ENCODE measurements at regions not wholly inside any gene's neighbourhood (a gene's known extent, or its start where the extent isn't known, plus 50 kb on each side); places are given as distances from the start of the nearest gene placed in this dataset.
"Not testable (repeated sequence)": the region's sequence is repeated elsewhere in the genome, so short reads cannot be mapped to it uniquely, and the experiment has no call there.

DNA sequence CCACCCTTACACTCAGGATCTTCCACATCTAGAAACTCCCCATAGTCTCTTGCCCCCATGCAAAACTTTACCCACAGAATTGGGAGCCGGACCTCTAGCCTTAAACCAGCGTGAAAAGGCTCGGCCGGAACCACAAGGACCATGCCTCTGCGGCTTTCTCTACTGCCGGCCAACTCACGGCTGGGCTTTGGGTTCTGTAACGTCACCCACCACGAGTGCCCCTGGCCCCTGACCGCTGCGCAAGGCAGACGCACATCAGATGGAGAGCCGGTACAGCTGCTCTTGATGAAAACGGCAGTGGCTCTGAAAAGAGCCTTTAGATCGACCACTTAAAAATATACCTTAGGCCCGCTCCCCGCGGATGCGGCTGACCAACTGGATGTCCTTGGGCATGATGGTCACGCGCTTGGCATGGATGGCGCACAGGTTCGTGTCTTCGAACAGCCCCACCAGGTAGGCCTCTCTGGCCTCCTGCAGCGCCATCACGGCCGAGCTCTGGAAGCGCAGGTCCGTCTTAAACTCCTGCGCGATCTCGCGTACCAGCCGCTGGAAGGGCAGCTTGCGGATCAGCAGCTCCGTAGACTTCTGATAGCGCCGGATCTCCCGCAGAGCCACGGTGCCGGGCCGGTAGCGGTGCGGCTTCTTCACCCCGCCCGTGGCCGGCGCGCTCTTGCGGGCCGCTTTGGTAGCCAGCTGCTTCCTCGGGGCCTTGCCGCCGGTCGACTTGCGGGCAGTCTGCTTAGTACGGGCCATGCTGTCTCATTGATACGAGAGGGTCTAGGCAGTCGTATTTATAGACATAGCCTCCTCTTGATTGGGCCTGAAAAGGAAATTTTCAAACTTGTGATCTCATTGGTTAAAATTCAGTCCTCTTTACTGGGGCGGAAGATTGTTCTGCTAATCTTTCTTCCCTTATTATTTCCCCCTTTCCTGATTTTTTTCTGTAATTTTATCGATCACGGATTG is 66.3 kb downstream of the FAM72C start:
- peak overlapping the region; percentile 79 for H3K27ac Mint-ChIP-seq
- peak overlapping the region; percentile 89 for H3K4me3 Mint-ChIP-seq
- H3K9me3 Mint-ChIP-seq; H3K36me3 Mint-ChIP-seq (ENCODE audit: low read depth); H3K27me3 Mint-ChIP-seq (ENCODE audit: insufficient read depth); H3K4me1 Mint-ChIP-seq (ENCODE audit: low read depth): not testable (repeated sequence)
- TF ChIP-seq, protein P1, sequence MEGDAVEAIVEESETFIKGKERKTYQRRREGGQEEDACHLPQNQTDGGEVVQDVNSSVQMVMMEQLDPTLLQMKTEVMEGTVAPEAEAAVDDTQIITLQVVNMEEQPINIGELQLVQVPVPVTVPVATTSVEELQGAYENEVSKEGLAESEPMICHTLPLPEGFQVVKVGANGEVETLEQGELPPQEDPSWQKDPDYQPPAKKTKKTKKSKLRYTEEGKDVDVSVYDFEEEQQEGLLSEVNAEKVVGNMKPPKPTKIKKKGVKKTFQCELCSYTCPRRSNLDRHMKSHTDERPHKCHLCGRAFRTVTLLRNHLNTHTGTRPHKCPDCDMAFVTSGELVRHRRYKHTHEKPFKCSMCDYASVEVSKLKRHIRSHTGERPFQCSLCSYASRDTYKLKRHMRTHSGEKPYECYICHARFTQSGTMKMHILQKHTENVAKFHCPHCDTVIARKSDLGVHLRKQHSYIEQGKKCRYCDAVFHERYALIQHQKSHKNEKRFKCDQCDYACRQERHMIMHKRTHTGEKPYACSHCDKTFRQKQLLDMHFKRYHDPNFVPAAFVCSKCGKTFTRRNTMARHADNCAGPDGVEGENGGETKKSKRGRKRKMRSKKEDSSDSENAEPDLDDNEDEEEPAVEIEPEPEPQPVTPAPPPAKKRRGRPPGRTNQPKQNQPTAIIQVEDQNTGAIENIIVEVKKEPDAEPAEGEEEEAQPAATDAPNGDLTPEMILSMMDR (IDR thresholded peaks at IDR 0.05) = peak; percentile 44
- DNase-seq = peak; percentile 33

DNA sequence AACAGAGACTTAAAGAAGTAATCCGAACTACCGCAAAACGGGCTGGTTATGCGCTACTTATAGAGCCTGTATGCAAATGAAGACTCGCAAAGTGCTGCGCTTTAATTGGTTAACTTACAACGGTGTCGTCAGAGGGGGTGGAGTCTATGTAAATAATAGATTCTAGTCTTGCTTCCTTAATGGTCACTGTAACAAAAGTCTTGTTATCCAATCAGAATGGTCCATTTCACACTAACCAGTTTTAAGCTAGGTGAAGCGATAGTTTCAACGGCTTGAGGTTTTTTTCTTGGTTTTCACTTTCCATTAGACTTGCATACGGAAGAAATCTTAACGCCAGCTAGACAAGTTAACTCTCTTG is 67.2 kb downstream of the FAM72C start:
- not testable (repeated sequence) for H3K4me1 Mint-ChIP-seq (ENCODE audit: low read depth); H3K27me3 Mint-ChIP-seq (ENCODE audit: insufficient read depth); H3K9me3 Mint-ChIP-seq; H3K36me3 Mint-ChIP-seq (ENCODE audit: low read depth)
- peak overlapping the region; percentile 76; the same call in 1 of the 2 replicates for H3K27ac Mint-ChIP-seq
- peak overlapping the region; percentile 82 for H3K4me3 Mint-ChIP-seq
- DNase-seq = peak; percentile 60

DNA sequence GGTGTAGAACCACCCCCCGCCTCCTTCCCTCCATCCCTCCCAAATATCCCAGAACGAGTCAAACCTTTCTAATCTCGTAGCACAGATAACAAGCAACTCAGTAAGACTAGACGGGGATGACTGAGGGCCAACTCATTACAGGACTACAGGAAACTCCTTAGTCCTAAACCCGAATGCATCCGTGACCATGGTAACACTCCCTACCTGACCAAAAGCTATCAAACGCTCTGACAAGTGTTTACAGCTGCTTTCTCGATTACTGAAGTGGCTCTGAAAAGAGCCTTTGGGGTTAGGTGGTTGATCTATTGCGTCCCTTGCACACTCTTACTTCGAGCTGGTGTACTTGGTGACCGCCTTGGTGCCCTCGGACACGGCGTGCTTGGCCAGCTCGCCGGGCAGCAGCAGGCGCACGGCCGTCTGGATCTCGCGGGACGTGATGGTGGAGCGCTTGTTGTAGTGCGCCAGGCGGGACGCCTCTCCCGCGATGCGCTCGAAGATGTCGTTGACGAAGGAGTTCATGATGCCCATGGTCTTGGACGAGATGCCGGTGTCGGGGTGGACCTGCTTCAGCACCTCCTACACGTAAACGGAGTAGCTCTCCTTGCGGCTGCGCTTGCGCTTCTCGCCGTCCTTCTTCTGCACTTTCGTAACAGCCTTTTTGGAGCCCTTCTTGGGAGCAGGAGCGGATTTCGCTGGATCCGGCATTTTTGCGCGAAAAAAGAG is 67.7 kb downstream of the FAM72C start:
- DNase-seq = peak; percentile 48
- not testable (repeated sequence) for H3K4me1 Mint-ChIP-seq (ENCODE audit: low read depth); H3K36me3 Mint-ChIP-seq (ENCODE audit: low read depth); H3K9me3 Mint-ChIP-seq; H3K27me3 Mint-ChIP-seq (ENCODE audit: insufficient read depth)
- Mint-ChIP-seq H3K27ac (peak overlapping the region; percentile 76; the same call in 1 of the 2 replicates), H3K4me3 (peak overlapping the region; percentile 82)

DNA sequence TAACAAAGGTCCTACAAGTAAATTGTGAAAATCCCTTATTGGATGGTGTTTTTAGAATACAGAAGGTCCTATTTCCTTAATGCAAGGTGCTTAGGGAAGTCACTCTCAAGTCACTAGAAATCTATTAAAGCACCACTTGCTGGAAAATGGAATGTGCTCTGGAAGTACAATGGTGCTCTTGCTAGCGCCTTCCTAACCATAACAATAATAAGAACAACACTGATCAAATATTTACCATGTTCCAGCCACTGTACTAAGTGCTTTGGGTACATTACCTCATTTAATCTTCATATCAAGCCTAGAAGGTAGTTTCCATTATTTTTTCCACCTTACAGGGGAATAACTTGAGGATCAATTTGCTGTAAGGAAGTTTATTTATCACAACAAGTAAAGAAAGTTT is 75.4 kb downstream of the FAM72C start:
- not testable (repeated sequence) for H3K27me3 Mint-ChIP-seq (ENCODE audit: insufficient read depth); DNase-seq; H3K4me1 Mint-ChIP-seq (ENCODE audit: low read depth); H3K36me3 Mint-ChIP-seq (ENCODE audit: low read depth); H3K27ac Mint-ChIP-seq; H3K9me3 Mint-ChIP-seq; H3K4me3 Mint-ChIP-seq

DNA sequence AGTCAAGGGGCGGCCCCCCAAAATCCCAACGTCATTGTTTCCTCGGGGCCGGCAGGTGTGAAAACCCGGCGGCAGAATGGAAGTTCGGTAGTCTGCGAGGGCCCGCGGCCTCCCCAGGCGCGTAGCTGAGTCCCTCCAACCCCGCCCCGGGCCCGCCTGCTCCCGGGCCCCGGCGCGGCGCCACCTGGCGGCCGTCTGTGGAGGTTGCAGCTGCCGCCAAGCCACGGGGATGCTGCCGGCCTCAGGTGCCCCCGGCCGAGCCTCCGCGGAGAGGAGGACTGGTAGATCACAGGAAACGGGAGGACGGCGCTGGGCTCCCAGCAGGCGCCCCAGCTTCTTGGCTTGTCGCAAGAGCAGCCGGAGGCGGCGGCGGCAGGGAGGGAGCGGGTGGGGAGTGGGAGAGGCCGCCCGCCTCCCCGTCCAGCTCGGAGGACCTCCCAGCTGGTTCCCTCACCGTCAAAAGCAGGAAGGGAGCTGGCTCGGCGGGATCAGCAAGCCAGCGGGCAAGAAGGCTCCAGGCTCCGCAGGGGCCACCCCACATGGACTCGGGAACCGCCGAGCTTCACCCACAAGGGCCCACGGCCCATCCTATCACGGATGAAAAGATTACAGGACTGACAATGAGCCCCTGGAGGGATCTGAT is 86.7 kb downstream of the FAM72C start:
- not testable (repeated sequence) for H3K4me1 Mint-ChIP-seq (ENCODE audit: low read depth); H3K4me3 Mint-ChIP-seq; H3K36me3 Mint-ChIP-seq (ENCODE audit: low read depth); H3K27ac Mint-ChIP-seq; H3K9me3 Mint-ChIP-seq; H3K27me3 Mint-ChIP-seq (ENCODE audit: insufficient read depth)
- TF ChIP-seq, protein P1 (IDR thresholded peaks at IDR 0.05) = peak; percentile 73
- DNase-seq = peak; percentile 25

DNA sequence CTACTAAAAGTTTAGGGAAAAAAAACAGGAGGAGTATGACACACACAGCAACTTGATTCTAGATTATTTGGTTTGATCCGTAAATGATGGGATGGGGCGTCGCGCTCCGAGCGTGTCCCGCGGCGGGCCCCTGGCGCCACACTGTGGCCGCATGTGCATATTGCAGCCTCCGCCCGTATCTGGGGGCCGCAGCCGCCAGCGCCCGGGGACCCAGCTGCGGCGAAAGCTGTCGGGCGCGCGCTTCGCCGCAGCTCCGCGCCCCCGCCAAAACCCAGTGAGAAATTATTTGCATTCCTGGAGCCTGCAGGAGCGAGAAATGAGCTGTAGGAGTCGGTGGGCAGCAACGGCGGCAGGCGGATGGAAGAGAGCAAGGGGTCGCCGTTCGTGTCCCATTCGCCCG is 87.3 kb downstream of the FAM72C start:
- H3K9me3 Mint-ChIP-seq; H3K27ac Mint-ChIP-seq; H3K27me3 Mint-ChIP-seq (ENCODE audit: insufficient read depth); H3K36me3 Mint-ChIP-seq (ENCODE audit: low read depth); DNase-seq; H3K4me1 Mint-ChIP-seq (ENCODE audit: low read depth): not testable (repeated sequence)
- H3K4me3 Mint-ChIP-seq = peak overlapping the region; percentile 72
- TF ChIP-seq, protein P1 (IDR thresholded peaks at IDR 0.05) = peak; percentile 74

DNA sequence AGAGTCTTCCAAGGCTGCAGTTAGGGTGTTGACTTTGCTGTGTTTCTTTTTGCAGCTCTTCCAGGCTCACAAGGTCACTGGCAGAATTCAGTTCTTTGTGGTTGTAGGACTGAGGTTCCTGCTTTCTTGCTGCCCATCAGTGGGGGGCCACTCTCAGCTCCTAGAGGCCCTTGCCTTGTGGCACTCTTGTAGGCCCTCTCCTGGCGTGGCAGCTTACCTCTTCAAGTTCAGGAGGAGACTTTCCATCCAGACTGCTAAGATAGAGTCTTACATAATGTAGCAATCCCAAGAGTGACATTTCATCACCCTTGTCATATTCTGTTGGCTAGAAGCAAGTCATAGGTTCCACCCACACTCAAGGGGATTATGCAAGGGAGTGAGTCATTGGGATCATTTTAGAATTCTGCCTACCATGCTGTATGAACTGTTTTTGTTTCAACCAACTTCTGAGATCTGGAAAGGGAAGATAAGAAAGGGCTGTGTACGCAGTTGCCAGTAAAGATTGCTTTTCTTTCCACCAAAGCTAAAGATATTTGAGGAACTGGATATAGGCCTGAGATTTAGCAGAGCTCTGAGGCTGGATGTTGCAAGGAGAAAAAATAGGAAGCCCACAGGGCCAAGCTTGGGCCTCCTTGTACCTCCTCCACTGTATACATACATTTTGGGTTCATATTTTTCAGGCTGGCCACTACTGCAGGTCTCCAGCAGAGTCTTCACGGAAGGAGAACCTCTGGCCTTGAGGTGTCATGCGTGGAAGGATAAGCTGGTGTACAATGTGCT is 91.8 kb downstream of the FAM72C start:
- not testable (repeated sequence) for H3K4me1 Mint-ChIP-seq (ENCODE audit: low read depth); H3K27me3 Mint-ChIP-seq (ENCODE audit: insufficient read depth); H3K27ac Mint-ChIP-seq; DNase-seq; H3K36me3 Mint-ChIP-seq (ENCODE audit: low read depth); H3K4me3 Mint-ChIP-seq; H3K9me3 Mint-ChIP-seq

DNA sequence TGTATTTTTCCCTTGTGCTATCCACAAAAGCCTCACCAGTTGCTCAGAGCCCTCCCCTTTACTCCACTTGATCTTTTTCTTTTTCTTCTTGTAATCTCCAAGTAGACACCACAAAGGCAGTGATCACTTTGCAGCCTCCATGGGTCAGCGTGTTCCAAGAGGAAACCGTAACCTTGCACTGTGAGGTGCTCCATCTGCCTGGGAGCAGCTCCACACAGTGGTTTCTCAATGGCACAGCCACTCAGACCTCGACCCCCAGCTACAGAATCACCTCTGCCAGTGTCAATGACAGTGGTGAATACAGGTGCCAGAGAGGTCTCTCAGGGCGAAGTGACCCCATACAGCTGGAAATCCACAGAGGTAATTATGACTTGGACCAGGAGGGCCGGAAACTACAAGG is 95.8 kb downstream of the FAM72C start:
- H3K4me3 Mint-ChIP-seq; DNase-seq; H3K36me3 Mint-ChIP-seq (ENCODE audit: low read depth); H3K4me1 Mint-ChIP-seq (ENCODE audit: low read depth); H3K27ac Mint-ChIP-seq; H3K27me3 Mint-ChIP-seq (ENCODE audit: insufficient read depth); H3K9me3 Mint-ChIP-seq: not testable (repeated sequence)

DNA sequence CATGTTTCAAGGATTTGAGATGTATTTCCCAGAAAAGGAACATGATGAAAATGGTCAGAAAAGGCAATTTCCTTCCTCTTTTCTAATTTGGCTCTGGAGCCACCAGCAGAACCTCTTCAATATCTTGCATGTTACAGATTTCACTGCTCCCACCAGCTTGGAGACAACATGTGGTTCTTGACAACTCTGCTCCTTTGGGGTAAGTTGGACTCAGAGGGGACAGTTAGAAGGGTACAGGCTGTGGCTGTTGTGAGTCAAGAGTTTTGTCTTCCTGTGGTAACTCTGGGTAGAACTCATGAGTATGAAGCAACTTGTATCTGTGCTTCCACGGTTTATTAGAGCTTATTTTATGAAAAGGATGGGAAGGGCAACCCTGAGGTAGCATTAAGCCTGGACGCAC is 97.2 kb downstream of the FAM72C start:
- not testable (repeated sequence) for DNase-seq; H3K36me3 Mint-ChIP-seq (ENCODE audit: low read depth); H3K27ac Mint-ChIP-seq; H3K4me3 Mint-ChIP-seq; H3K4me1 Mint-ChIP-seq (ENCODE audit: low read depth); H3K27me3 Mint-ChIP-seq (ENCODE audit: insufficient read depth); H3K9me3 Mint-ChIP-seq

DNA sequence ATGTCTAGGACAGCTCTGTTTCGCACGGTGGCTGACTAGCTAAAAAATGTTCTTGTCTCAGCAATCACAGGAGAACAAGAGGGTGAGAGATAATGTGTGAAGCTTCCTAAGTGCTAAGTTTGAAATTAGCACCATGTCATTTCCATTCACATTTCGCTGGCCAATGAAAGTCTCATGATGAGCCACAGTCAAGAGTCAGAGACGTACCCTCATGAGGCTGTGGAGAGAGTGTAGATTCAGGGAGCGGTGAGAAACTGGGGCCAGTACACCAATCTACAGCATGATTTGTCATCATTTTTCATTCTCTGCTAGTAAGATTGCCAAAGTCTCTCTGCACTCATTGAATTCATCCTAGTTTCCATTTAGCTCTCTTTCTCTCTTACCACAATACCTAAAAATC is 98.1 kb downstream of the FAM72C start:
- H3K9me3 Mint-ChIP-seq; H3K27me3 Mint-ChIP-seq (ENCODE audit: insufficient read depth); H3K4me1 Mint-ChIP-seq (ENCODE audit: low read depth); H3K36me3 Mint-ChIP-seq (ENCODE audit: low read depth); H3K4me3 Mint-ChIP-seq; DNase-seq; H3K27ac Mint-ChIP-seq: not testable (repeated sequence)

All from HFFc6 (cell line).